HG03108 (cell line): ENCODE measurements at regions not wholly inside any gene's neighbourhood (a gene's known extent, or its start where the extent isn't known, plus 50 kb on each side); places are given as distances from the start of the nearest gene placed in this dataset.
A peak's percentile ranks its signal among the peaks of the same experiment; 100 is the strongest.

Experiments used
- ATAC-seq: cut with Tn5 transposase; IDR thresholded peaks from one replicate; pipeline ENCODE4 v1.9.1; 2021; ENCODE audit warnings: moderate library complexity; ENCODE audit not compliant: unreplicated experiment

GRCh38 chrX:51954592-51954991 lies 61.2 kb downstream of the MAGED1 start:
- ATAC-seq: no peak

- peak; percentile 96 for ATAC-seq
Measured at GRCh38 chrX:51955200-51955599, 61.8 kb downstream of the MAGED1 start.

GRCh38 chrX:51956441-51956840 lies 63.0 kb downstream of the MAGED1 start:
- ATAC-seq: no peak

GRCh38 chrX:51975360-51975759 lies 81.9 kb downstream of the MAGED1 start:
- no peak for ATAC-seq

- ATAC-seq: no peak
Measured at GRCh38 chrX:51975811-51976210, 82.4 kb downstream of the MAGED1 start.

- ATAC-seq: no peak
Measured at GRCh38 chrX:51976503-51976902, 83.1 kb downstream of the MAGED1 start.
